H1 (cell line): ENCODE measurements at regions not wholly inside any gene's neighbourhood (a gene's known extent, or its start where the extent isn't known, plus 50 kb on each side); places are given as distances from the start of the nearest gene placed in this dataset.

Source experiments
- CTCF ChIA-PET: fragments of 300-600 bp; sonication (Branson Sonifier 250); formaldehyde crosslinking; loops from one replicate; lab custom pipeline; 2021; ENCODE audit not compliant: partially characterized antibody; lab: Charles Lee
- POLR2A ChIA-PET: fragments of 300-600 bp; sonication (Branson Sonifier 250); formaldehyde crosslinking; loops from one replicate; lab custom pipeline; 2021; ENCODE audit warnings: inconsistent platforms; ENCODE audit not compliant: partially characterized antibody; lab: Charles Lee
- DNase-seq, 2 experiments: peaks; one replicate each; pipeline versions ENCODE4 v3.0.0 to v3.0.0-alpha.2; 2010 to 2022; ENCODE audit warnings: low spot score in 2 of 2, low read depth in 1 of 2, mixed read lengths in 1 of 2
- FAIRE-seq: peaks from 2 replicates; lab custom pipeline; 2011; peaks lifted over from hg19 to GRCh38; lab: Jason Lieb, UNC
- H2AFZ ChIP-seq: 2 replicates; pipeline ENCODE4 v1.8.1; 2012; ENCODE audit warnings: low read length, inconsistent platforms
- H2AK5ac ChIP-seq: 2 replicates; pipeline ENCODE4 v1.6.1; 2013; ENCODE audit warnings: low read depth, low read length
- H2BK120ac ChIP-seq: replicated peaks from 2 replicates; pipeline ENCODE3; 2013; ENCODE audit warnings: low read depth, low read length, inconsistent platforms
- H2BK12ac ChIP-seq: 2 replicates; pipeline ENCODE4 v1.6.1; 2013; ENCODE audit warnings: low read depth, low read length
- H2BK15ac ChIP-seq: 2 replicates; pipeline ENCODE4 v1.6.1; 2013; ENCODE audit warnings: low read length
- H2BK20ac ChIP-seq: 2 replicates; pipeline ENCODE4 v1.6.1; 2013; ENCODE audit warnings: low read length
- H2BK5ac ChIP-seq: 2 replicates; pipeline ENCODE4 v1.6.1; 2013; ENCODE audit warnings: low read depth, low read length
- H3K14ac ChIP-seq: 2 replicates; pipeline ENCODE4 v1.6.1; 2013; ENCODE audit warnings: inconsistent platforms; ENCODE audit not compliant: insufficient read length
- H3K18ac ChIP-seq: 2 replicates; pipeline ENCODE4 v1.6.1; 2013; ENCODE audit warnings: low read length; ENCODE audit errors: extremely low read depth
- H3K23ac ChIP-seq: 2 replicates; pipeline ENCODE4 v1.6.1; 2013; ENCODE audit warnings: inconsistent platforms; ENCODE audit not compliant: insufficient read length
- H3K23me2 ChIP-seq: 2 replicates; pipeline ENCODE4 v1.6.1; 2013; ENCODE audit warnings: low read depth, low read length
- H3K27ac ChIP-seq: 2 replicates; pipeline ENCODE4 v1.6.1; 2011; ENCODE audit warnings: low read depth, low read length, inconsistent platforms
- H3K27me3 ChIP-seq, 4 experiments: replicated peaks in 1 of 4; 1 replicate in 1 of 4; 2 replicates in 3 of 4; pipeline versions ENCODE4 v1.6.1 to v1.8.1; 2011 to 2013; ENCODE audit warnings: low read length in 3 of 4, mild to moderate bottlenecking in 3 of 4, inconsistent platforms in 2 of 4, mixed read lengths in 2 of 4, moderate library complexity in 1 of 4; ENCODE audit not compliant: control insufficient read depth in 3 of 4, insufficient read depth in 3 of 4; ENCODE audit errors: extremely low read depth in 1 of 4
- H3K36me3 ChIP-seq, 4 experiments: 2 replicates each; pipeline versions ENCODE4 v1.6.1 to v1.8.1; 2011 to 2013; ENCODE audit warnings: mild to moderate bottlenecking in 4 of 4, low read length in 3 of 4, moderate library complexity in 2 of 4, control low read depth in 1 of 4, inconsistent platforms in 1 of 4; ENCODE audit not compliant: insufficient read depth in 4 of 4, control insufficient read depth in 2 of 4
- H3K4ac ChIP-seq: replicated peaks from 2 replicates; pipeline ENCODE3; 2013; ENCODE audit warnings: low read length, low read depth, mixed read lengths, inconsistent platforms; ENCODE audit not compliant: insufficient read length
- H3K4me1 ChIP-seq, 4 experiments: replicated peaks in 1 of 4; 1 replicate in 1 of 4; 2 replicates in 3 of 4; pipeline versions ENCODE4 v1.6.1 to v1.8.1; 2011 to 2013; ENCODE audit warnings: low read length in 3 of 4, inconsistent platforms in 2 of 4, mixed read lengths in 1 of 4; ENCODE audit not compliant: insufficient read depth in 4 of 4, control insufficient read depth in 3 of 4
- H3K4me2 ChIP-seq, 2 experiments: 2 replicates each; pipeline versions ENCODE4 v1.6.1 to v1.8.1; 2011 to 2013; ENCODE audit warnings: low read depth in 2 of 2, low read length in 2 of 2, control low read depth in 1 of 2, inconsistent platforms in 1 of 2, mild to moderate bottlenecking in 1 of 2; ENCODE audit not compliant: insufficient read depth in 1 of 2
- H3K4me3 ChIP-seq, 4 experiments: fragments of 200-600, 300-600 bp in 1 of 4; sonication (generic), shearing (Covaris generic), sonication (Bioruptor Twin) in 1 of 4; 2 replicates each; pipeline versions ENCODE4 v1.5.1 to v1.8.1; 2011 to 2016; ENCODE audit warnings: low read length in 4 of 4, low read depth in 3 of 4, control low read depth in 2 of 4, inconsistent platforms in 2 of 4, mild to moderate bottlenecking in 2 of 4, mixed read lengths in 1 of 4, moderate library complexity in 1 of 4; ENCODE audit not compliant: insufficient read depth in 2 of 4; ENCODE audit errors: extremely low read depth in 1 of 4
- H3K56ac ChIP-seq: replicated peaks from 2 replicates; pipeline ENCODE3; 2013; ENCODE audit warnings: low read depth, mild to moderate bottlenecking, mixed read lengths, low read length, inconsistent platforms; ENCODE audit not compliant: insufficient read length
- H3K79me1 ChIP-seq: 2 replicates; pipeline ENCODE4 v1.6.1; 2013; ENCODE audit warnings: low read depth, low read length, control low read depth
- H3K79me2 ChIP-seq, 2 experiments: 2 replicates each; pipeline versions ENCODE4 v1.6.1 to v1.8.1; 2012 to 2013; ENCODE audit warnings: low read length in 2 of 2, mild to moderate bottlenecking in 2 of 2, inconsistent platforms in 1 of 2; ENCODE audit not compliant: insufficient read depth in 2 of 2, control insufficient read depth in 1 of 2
- H3K9ac ChIP-seq, 4 experiments: replicated peaks in 1 of 4; 1 replicate in 1 of 4; 2 replicates in 3 of 4; pipeline versions ENCODE4 v1.6.1 to v1.8.1; 2011 to 2013; ENCODE audit warnings: low read depth in 3 of 4, low read length in 3 of 4, control low read depth in 2 of 4, mild to moderate bottlenecking in 2 of 4, moderate library complexity in 2 of 4, inconsistent platforms in 1 of 4; ENCODE audit errors: extremely low read depth in 1 of 4
- H3K9me3 ChIP-seq, 2 experiments: 2 replicates each; pipeline versions ENCODE4 v1.6.1 to v1.8.1; 2012 to 2013; ENCODE audit warnings: mild to moderate bottlenecking in 2 of 2, moderate library complexity in 2 of 2, control low read depth in 1 of 2, inconsistent platforms in 1 of 2, low read depth in 1 of 2, low read length in 1 of 2, mixed read lengths in 1 of 2; ENCODE audit not compliant: insufficient read depth in 2 of 2
- H4K20me1 ChIP-seq, 2 experiments: replicated peaks in 1 of 2; 2 replicates each; pipeline versions ENCODE3 to v1.8.1; 2011 to 2013; ENCODE audit warnings: inconsistent platforms in 2 of 2, low read length in 2 of 2, mild to moderate bottlenecking in 1 of 2; ENCODE audit not compliant: insufficient read depth in 2 of 2, control insufficient read depth in 1 of 2
- H4K5ac ChIP-seq: 2 replicates; pipeline ENCODE4 v1.6.1; 2013; ENCODE audit warnings: low read length, low read depth, mixed read lengths, inconsistent platforms; ENCODE audit not compliant: insufficient read length
- H4K8ac ChIP-seq: 2 replicates; pipeline ENCODE4 v1.8.0; 2013; ENCODE audit warnings: mild to moderate bottlenecking, moderate library complexity, low read length, inconsistent platforms; ENCODE audit not compliant: insufficient read depth; ENCODE audit errors: extremely low read depth
- H4K91ac ChIP-seq: replicated peaks from 2 replicates; pipeline ENCODE3; 2013; ENCODE audit warnings: low read length, mixed read lengths, inconsistent platforms; ENCODE audit not compliant: insufficient read length
- CBX5 ChIP-seq: fragments of 300-800, 300-1000 bp; sonication (generic); IDR thresholded peaks from 2 replicates; pipeline ENCODE4 v1.7.1; 2016; ENCODE audit warnings: antibody characterized with exemption, low read length, low read depth
- CBX8 ChIP-seq: fragments of 300-800, 300-1000 bp; sonication (generic); IDR thresholded peaks from 2 replicates; pipeline ENCODE4 v1.7.1; 2016; ENCODE audit warnings: low read depth, low read length, borderline replicate concordance
- CEBPB ChIP-seq: IDR thresholded peaks from 2 replicates; pipeline ENCODE4 v1.6.1; 2012; ENCODE audit warnings: low read depth, low read length
- EP300 ChIP-seq, 2 experiments: IDR thresholded peaks; 1 replicate in 1 of 2; 2 replicates in 1 of 2; pipeline ENCODE4 v1.6.1; 2011 to 2012; ENCODE audit warnings: low read depth in 2 of 2, low read length in 2 of 2, mild to moderate bottlenecking in 2 of 2, borderline replicate concordance in 1 of 2, inconsistent platforms in 1 of 2, moderate library complexity in 1 of 2
- GTF2F1 ChIP-seq: IDR thresholded peaks from 2 replicates; pipeline ENCODE4 v1.6.1; 2012; ENCODE audit warnings: low read depth, low read length, improper control_type of control experiment, borderline replicate concordance
- POLR2AphosphoS5 ChIP-seq: IDR thresholded peaks from 2 replicates; pipeline ENCODE4 v1.6.1; 2011; ENCODE audit warnings: low read depth, low read length
- SP2 ChIP-seq: IDR thresholded peaks from 2 replicates; pipeline ENCODE4 v1.6.1; 2012; ENCODE audit warnings: mild to moderate bottlenecking, low read length, inconsistent platforms
- TCF12 ChIP-seq: IDR thresholded peaks from 2 replicates; pipeline ENCODE4 v1.6.1; 2011; ENCODE audit warnings: low read depth, mild to moderate bottlenecking, low read length
- WGBS, 2 experiments: shearing (Covaris generic) in 1 of 2; methylation state at CpG; one replicate each; pipeline versions ENCODE4 v1.1.6 to v1.1.7; 2013 to 2015; ENCODE audit warnings: low lambda C conversion rate in 2 of 2, mixed read lengths in 2 of 2, inconsistent platforms in 1 of 2, low coverage in 1 of 2, missing lambda C conversion rate in 1 of 2; ENCODE audit not compliant: insufficient replicate concordance in 2 of 2, insufficient coverage in 1 of 2, insufficient read length in 1 of 2; ENCODE audit errors: extremely low coverage in 1 of 2, missing lambda C conversion rate in 1 of 2; 5-methylcytosine and 5-hydroxymethylcytosine counted together
- TF ChIP-seq, protein P1 (sequence below): IDR thresholded peaks from 2 replicates; pipeline ENCODE4 v1.6.1; 2012; ENCODE audit warnings: inconsistent platforms
- TF ChIP-seq, protein P2 (sequence below): IDR thresholded peaks from 2 replicates; pipeline ENCODE4 v1.6.1; 2011; ENCODE audit warnings: low read length, improper control_type of control experiment

DNA sequence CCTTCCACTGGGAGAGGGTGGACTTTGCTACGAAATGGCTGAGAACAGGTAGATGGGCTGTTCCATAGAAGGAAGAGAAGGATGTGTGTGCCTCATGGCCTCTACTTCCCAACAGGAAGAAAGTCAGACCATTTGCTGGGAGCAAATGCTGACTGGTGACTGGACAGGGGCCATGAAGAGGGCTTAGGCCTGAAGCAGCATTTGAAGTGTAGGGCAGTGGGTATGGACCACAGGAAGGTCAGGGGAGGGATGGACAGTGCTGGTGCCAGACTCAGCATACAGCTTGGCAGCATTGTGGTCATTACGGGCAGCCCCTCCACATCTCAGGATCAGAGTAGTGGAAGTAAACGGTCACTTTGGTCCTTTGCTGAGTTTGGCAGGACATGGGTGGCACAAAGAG is 275.7 kb downstream of the MATN1 start:
- Histone ChIP-seq H3K27ac (no peak overlapping the region), H3K4me3 (no peak overlapping the region), H2AK5ac (no peak overlapping the region), H3K56ac (no peak overlapping the region), H4K91ac (no peak overlapping the region), H2BK12ac (no peak overlapping the region), H4K8ac (no peak overlapping the region), H3K36me3 (no peaks in the 10 kb centered on the region), H2BK5ac (no peak overlapping the region), H3K79me1 (no peaks in the 10 kb centered on the region), H2BK15ac (no peak overlapping the region), H3K14ac (no peak overlapping the region), H3K4me1 (no peaks in the 10 kb centered on the region; a peak in 1 of 7 replicates), H2AFZ (no peak overlapping the region), H2BK20ac (no peak overlapping the region), H3K79me2 (no peaks in the 10 kb centered on the region), H3K23me2 (no peaks in the 10 kb centered on the region), H4K5ac (no peak overlapping the region), H4K20me1 (no peaks in the 10 kb centered on the region), H3K18ac (no peak overlapping the region), H3K4me2 (no peak overlapping the region), H3K27me3 (no peaks in the 10 kb centered on the region), H3K4ac (no peak overlapping the region), H2BK120ac (no peak overlapping the region), H3K9me3 (no peaks in the 10 kb centered on the region), H3K23ac (no peak overlapping the region), H3K9ac (no peak overlapping the region)
- WGBS, 2 experiments, result 95% methylated on average over 3 of the region's 3 CpGs; no CpG with 5 or more reads in 1 of the 2 experiments
- ChIA-PET POLR2A (no interaction called here), CTCF (interaction anchor here (1.2 to 1.4 kb wide), 3 partner anchors 38 to 343 kb away, joined by 3 to 4 read pairs (median 3); no protein-coding TSS in a partner anchor)
- DNase-seq (peak in 1 of 2 experiments; percentile 22), FAIRE-seq (no peak)
- TF ChIP-seq SP2 (no peak), EP300 (IDR thresholded peaks at IDR 0.05; ENCODE audit: borderline replicate concordance in 1 of 2, low read depth in 2 of 2, low read length in 2 of 2) (no peak), CBX5 (no peak), POLR2AphosphoS5 (no peak), TCF12 (no peak), GTF2F1 (no peak), CEBPB (no peak), CBX8 (no peak)
- TF ChIP-seq, protein P1, sequence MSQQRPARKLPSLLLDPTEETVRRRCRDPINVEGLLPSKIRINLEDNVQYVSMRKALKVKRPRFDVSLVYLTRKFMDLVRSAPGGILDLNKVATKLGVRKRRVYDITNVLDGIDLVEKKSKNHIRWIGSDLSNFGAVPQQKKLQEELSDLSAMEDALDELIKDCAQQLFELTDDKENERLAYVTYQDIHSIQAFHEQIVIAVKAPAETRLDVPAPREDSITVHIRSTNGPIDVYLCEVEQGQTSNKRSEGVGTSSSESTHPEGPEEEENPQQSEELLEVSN, result no peak
- TF ChIP-seq, protein P2, sequence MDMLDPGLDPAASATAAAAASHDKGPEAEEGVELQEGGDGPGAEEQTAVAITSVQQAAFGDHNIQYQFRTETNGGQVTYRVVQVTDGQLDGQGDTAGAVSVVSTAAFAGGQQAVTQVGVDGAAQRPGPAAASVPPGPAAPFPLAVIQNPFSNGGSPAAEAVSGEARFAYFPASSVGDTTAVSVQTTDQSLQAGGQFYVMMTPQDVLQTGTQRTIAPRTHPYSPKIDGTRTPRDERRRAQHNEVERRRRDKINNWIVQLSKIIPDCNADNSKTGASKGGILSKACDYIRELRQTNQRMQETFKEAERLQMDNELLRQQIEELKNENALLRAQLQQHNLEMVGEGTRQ, result no peak
